HCT116 (cell line): ENCODE measurements at regions not wholly inside any gene's neighbourhood (a gene's known extent, or its start where the extent isn't known, plus 50 kb on each side); places are given as distances from the start of the nearest gene placed in this dataset.

Experiments used
- ATAC-seq: fragments of 200-7000 bp; cut with Tn5 transposase; 2 replicates; pipeline ENCODE4 v1.9.1; 2020; ENCODE audit warnings: mild to moderate bottlenecking, moderate library complexity
- BruUV-seq: library from RNA; stranded (reverse); fragments of 400-500 nt; replicated peaks from 2 replicates; lab custom pipeline; 2021; lab: Mats Ljungman, UMichigan
- CTCF ChIA-PET: fragments of 300-600 bp; sonication (Branson Sonifier 250); formaldehyde crosslinking; loops from one replicate; lab custom pipeline; 2021; ENCODE audit warnings: antibody characterized with exemption; lab: Charles Lee
- POLR2A ChIA-PET: fragments of 300-600, 350-600 bp; sonication (Branson Sonifier 250); formaldehyde crosslinking; loops from one replicate; lab custom pipeline; 2021; ENCODE audit warnings: antibody characterized with exemption; lab: Charles Lee
- RAD21 ChIA-PET, 2 experiments: fragments of 300-600 bp; sonication (Branson Sonifier 250); formaldehyde crosslinking; loops; one replicate each; lab custom pipeline; 2023; ENCODE audit warnings: low total read pairs in 2 of 2; ENCODE audit not compliant: uncharacterized antibody in 2 of 2, unreplicated experiment in 2 of 2, low non-redundant PET in 1 of 2; lab: Charles Lee
- DNase-seq: peaks from one replicate; pipeline ENCODE4 v3.0.0-alpha.2; 2010; ENCODE audit warnings: low read depth, low spot score
- H2AFZ ChIP-seq: fragments of 200-600 bp; shearing (Covaris generic), sonication (generic); 2 replicates; pipeline ENCODE4 v1.6.1; 2017; ENCODE audit warnings: low read depth, mixed run types, mixed read lengths, antibody characterized with exemption, low read length; ENCODE audit not compliant: poor library complexity, severe bottlenecking
- H3K27ac ChIP-seq: 2 replicates; pipeline ENCODE4 v1.5.1; 2012; ENCODE audit warnings: low read depth, low read length
- H3K27me3 ChIP-seq: fragments of 200-600 bp; sonication (generic); 2 replicates; pipeline ENCODE4 v1.6.1; 2016; ENCODE audit warnings: mixed run types, low read length, mixed read lengths; ENCODE audit not compliant: insufficient read depth
- H3K36me3 ChIP-seq, 2 experiments: fragments of 200-500 bp in 1 of 2; fragments of 200-600 bp in 1 of 2; sonication (Bioruptor generic) in 1 of 2; sonication (generic) in 1 of 2; 2 replicates each; pipeline versions ENCODE4 v1.5.1 to v1.6.1; 2014 to 2016; ENCODE audit warnings: low read length in 2 of 2, inconsistent platforms in 1 of 2, mixed read lengths in 1 of 2, mixed run types in 1 of 2; ENCODE audit not compliant: insufficient read depth in 2 of 2, control insufficient read depth in 1 of 2
- H3K4me1 ChIP-seq, 2 experiments: fragments of 200-600 bp in 1 of 2; sonication (generic) in 1 of 2; 2 replicates each; pipeline versions ENCODE4 v1.5.1 to v1.6.1; 2012 to 2017; ENCODE audit warnings: low read length in 2 of 2, inconsistent platforms in 1 of 2, mild to moderate bottlenecking in 1 of 2, mixed read lengths in 1 of 2, mixed run types in 1 of 2, moderate library complexity in 1 of 2; ENCODE audit not compliant: insufficient read depth in 2 of 2, control insufficient read depth in 1 of 2
- H3K4me2 ChIP-seq: fragments of 200-600 bp; sonication (generic); 2 replicates; pipeline ENCODE4 v1.6.1; 2017; ENCODE audit warnings: mixed run types, low read length, mixed read lengths
- H3K4me3 ChIP-seq, 2 experiments: fragments of 200-600 bp in 1 of 2; sonication (generic) in 1 of 2; replicated peaks in 1 of 2; 2 replicates each; pipeline ENCODE4 v1.5.1; 2011 to 2016; ENCODE audit warnings: low read length in 2 of 2, control low read depth in 1 of 2, low read depth in 1 of 2, mild to moderate bottlenecking in 1 of 2, mixed read lengths in 1 of 2, mixed run types in 1 of 2
- H3K79me2 ChIP-seq: fragments of 200-600 bp; sonication (generic); 2 replicates; pipeline ENCODE4 v1.6.1; 2017; ENCODE audit warnings: mild to moderate bottlenecking, mixed run types, low read length, moderate library complexity, mixed read lengths; ENCODE audit not compliant: insufficient read depth
- H3K9ac ChIP-seq: fragments of 200-600 bp; sonication (generic); 2 replicates; pipeline ENCODE4 v1.6.1; 2016; ENCODE audit warnings: low read length, mixed read lengths
- H3K9me2 ChIP-seq: fragments of 200-600 bp; sonication (generic), shearing (Covaris generic); 2 replicates; pipeline ENCODE4 v1.6.1; 2017; ENCODE audit warnings: mixed run types, mild to moderate bottlenecking, moderate library complexity; ENCODE audit not compliant: insufficient read depth
- H3K9me3 ChIP-seq, 2 experiments: fragments of 200-500 bp in 1 of 2; fragments of 200-600 bp in 1 of 2; sonication (Bioruptor generic) in 1 of 2; sonication (generic) in 1 of 2; 2 replicates each; pipeline ENCODE4 v1.6.1; 2014 to 2017; ENCODE audit warnings: low read length in 2 of 2, mixed read lengths in 2 of 2, inconsistent platforms in 1 of 2, low read depth in 1 of 2, mild to moderate bottlenecking in 1 of 2, mixed run types in 1 of 2, moderate library complexity in 1 of 2; ENCODE audit not compliant: control insufficient read depth in 1 of 2, insufficient read depth in 1 of 2
- H4K20me1 ChIP-seq: fragments of 200-600 bp; sonication (generic), shearing (Covaris generic); 2 replicates; pipeline ENCODE4 v1.6.1; 2017; ENCODE audit warnings: mixed run types, mild to moderate bottlenecking, moderate library complexity; ENCODE audit not compliant: insufficient read depth
- CEBPB ChIP-seq: IDR thresholded peaks from 2 replicates; pipeline ENCODE4 v1.6.1; 2012; ENCODE audit warnings: low read depth
- EGR1 ChIP-seq: IDR thresholded peaks from 2 replicates; pipeline ENCODE4 v1.6.1; 2012; ENCODE audit warnings: low read depth
- ELF1 ChIP-seq: IDR thresholded peaks from 2 replicates; pipeline ENCODE4 v1.6.1; 2012; ENCODE audit warnings: low read depth, borderline replicate concordance
- SIN3A ChIP-seq: IDR thresholded peaks from 2 replicates; pipeline ENCODE4 v1.6.1; 2012; ENCODE audit warnings: low read depth
- SP1 ChIP-seq: IDR thresholded peaks from 2 replicates; pipeline ENCODE4 v1.6.1; 2012; ENCODE audit warnings: low read depth
- SRF ChIP-seq: IDR thresholded peaks from 2 replicates; pipeline ENCODE4 v1.6.1; 2012; ENCODE audit warnings: low read depth
- TCF7L2 ChIP-seq: IDR thresholded peaks from 2 replicates; pipeline ENCODE4 v1.7.0; 2011; ENCODE audit warnings: borderline replicate concordance, inconsistent platforms; ENCODE audit not compliant: insufficient read depth, insufficient read length; ENCODE audit errors: extremely low read depth
- ZFX ChIP-seq: fragments of 450-650 bp; IDR thresholded peaks from 2 replicates; pipeline ENCODE4 v1.6.1; 2017
- intact Hi-C: fragments of 100-400 bp; cut with micrococcal nuclease; formaldehyde crosslinking; loops from 2 replicates; pipeline ENCODE4 v1.10.0; 2022
- TF ChIP-seq, protein P1 (sequence below): IDR thresholded peaks from 2 replicates; pipeline ENCODE4 v1.6.1; 2012

DNA sequence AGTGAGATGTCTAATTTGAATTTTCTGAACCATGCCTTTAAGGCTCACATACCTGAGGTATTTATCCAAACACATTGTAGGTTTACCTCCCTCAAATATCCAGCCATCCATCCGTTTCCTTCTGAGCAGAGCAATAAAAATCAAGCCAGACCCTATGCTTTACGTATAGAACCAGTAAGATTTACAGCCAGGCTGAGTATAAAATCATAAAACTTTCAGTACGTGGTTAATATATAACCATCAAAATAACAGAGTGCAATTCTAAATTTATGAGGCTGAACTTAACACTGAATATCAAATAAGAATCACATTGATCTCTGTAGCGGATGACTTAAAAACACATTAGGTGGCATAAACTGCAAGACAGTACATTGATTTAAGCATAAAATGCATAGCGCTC lies 877.9 kb upstream of the WWC1 start (continued):
- TF ChIP-seq ELF1, result no peak
- no peak for TF ChIP-seq TCF7L2

DNA sequence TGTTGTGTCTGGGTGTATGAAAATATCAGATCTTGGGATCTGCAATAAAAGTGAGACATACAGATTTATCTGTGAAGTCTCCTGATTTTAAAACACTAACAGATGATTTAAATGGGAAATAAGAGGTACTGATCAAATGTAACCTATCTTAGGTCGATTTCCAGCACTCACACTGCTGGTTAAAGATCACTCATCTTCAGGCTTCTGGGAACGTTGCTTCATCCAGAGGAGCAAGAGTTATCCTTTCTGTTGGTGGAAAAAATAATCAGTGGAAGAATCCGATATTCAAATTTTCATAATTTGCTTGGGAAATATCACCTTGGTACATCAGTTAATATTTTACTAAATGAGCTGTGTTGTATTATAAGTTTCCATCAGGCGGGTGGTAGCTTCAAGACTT lies 876.8 kb upstream of the WWC1 start:
- Histone ChIP-seq H3K79me2 (no peaks in the 10 kb centered on the region), H3K36me3 (no peaks in the 10 kb centered on the region), H2AFZ (no peak overlapping the region), H3K9ac (no peak overlapping the region), H3K4me3 (no peak overlapping the region), H4K20me1 (no peaks in the 10 kb centered on the region), H3K4me2 (no peak overlapping the region), H3K27me3 (no peaks in the 10 kb centered on the region)
- intact Hi-C loops, result no loop called here
- ATAC-seq, result no peak
- POLR2A ChIA-PET, result no interaction called here
- CTCF ChIA-PET, result no interaction called here
- no peak for DNase-seq
- RAD21 ChIA-PET, result no interaction called here
- no peak for TF ChIP-seq ZFX
- TF ChIP-seq CEBPB, result no peak
- no peak for TF ChIP-seq SRF
- TF ChIP-seq TCF7L2, result no peak
- no peak for TF ChIP-seq SIN3A
- no peak for TF ChIP-seq EGR1
- no peak for TF ChIP-seq SP1
- TF ChIP-seq, protein P1, sequence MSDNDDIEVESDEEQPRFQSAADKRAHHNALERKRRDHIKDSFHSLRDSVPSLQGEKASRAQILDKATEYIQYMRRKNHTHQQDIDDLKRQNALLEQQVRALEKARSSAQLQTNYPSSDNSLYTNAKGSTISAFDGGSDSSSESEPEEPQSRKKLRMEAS, result no peak
- TF ChIP-seq, all 23 proteins: peak for 0
- BruUV-seq, result no TSS peak
- Histone ChIP-seq H3K9me2 (no peaks in the 10 kb centered on the region), H3K9me3 (peaks cover 5 to 7% of the 10 kb centered on the region in 2 experiments; a peak in 3 of 4 replicates), H3K4me1 (no peaks in the 10 kb centered on the region), H3K27ac (no peak overlapping the region)
